Fibroblast of skin of scalp (primary cell): ENCODE measurements at regions not wholly inside any gene's neighbourhood (a gene's known extent, or its start where the extent isn't known, plus 50 kb on each side); places are given as distances from the start of the nearest gene placed in this dataset.
"Not testable (repeated sequence)": the region's sequence is repeated elsewhere in the genome, so short reads cannot be mapped to it uniquely, and the experiment has no call there.

Source experiments
- DNase-seq: peaks from one replicate; pipeline ENCODE4 v3.0.0-alpha.2; 2013

GRCh38 chr16:86217001-86217890, 293.1 kb upstream of the FOXF1 start:
- no peak for DNase-seq

- DNase-seq = no peak
Observed at GRCh38 chr16:86217891-86218270, 292.4 kb upstream of the FOXF1 start.

DNA sequence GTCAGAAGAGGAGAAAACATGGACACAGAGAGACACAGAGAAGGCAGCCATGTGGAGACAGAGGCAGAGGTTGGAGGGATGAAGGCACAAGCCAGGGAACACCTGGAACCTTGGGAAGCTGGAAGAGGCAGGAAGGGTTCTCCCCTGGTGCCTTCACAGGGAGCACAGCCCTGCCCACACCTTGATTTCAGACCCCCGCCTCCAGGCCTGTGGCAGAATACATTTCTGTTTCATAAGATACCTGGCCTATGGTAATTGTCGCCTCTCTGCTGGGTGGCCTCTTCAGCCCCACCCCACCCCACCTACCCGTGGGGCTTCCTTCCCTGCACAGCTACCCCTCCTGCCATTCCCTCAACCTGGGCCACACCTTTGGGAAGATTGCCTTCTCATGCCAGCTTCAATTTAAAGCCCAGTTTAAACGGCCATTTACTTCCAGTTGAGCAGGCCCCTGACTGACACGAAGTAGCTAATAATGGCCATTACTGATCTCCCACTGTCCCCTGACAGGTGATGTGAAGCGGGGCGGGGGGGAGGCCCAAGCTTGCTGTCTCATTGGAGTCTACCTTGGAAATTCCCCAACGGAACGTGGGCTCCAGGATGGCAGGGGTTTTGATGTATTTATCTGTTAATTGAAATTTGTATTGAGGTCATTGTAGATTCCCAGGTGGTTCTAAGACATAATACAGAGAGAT, 291.7 kb upstream of the FOXF1 start:
- DNase-seq = no peak

GRCh38 chr16:86219655-86220445, 290.5 kb upstream of the FOXF1 start:
- peak; percentile 37 for DNase-seq

GRCh38 chr16:86220561-86220960, 289.8 kb upstream of the FOXF1 start:
- peak; percentile 15 for DNase-seq

DNA sequence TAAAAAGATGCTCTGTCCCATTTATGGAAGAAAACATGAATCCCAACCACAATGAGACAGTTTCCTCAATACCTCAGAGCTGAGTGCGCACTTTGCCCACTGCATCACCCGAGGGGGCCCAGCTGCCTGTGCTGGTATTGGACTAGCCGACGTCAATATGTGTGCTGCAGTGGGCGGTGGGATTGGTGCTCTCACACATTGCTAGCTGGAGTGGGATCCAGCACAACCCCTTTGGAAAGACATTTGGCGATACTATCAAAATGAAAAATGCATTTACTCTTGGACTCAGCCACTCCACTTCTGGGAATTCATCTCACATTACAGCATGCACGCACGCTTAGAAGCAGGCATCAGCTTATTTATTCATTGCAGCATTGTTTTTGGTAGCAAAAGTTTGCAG, 289.2 kb upstream of the FOXF1 start:
- DNase-seq = peak; percentile 46

GRCh38 chr16:86222547-86222946, 287.8 kb upstream of the FOXF1 start:
- DNase-seq = peak; percentile 56

- DNase-seq = peak; percentile 92
Observed at GRCh38 chr16:86222965-86223551, 287.3 kb upstream of the FOXF1 start.

DNA sequence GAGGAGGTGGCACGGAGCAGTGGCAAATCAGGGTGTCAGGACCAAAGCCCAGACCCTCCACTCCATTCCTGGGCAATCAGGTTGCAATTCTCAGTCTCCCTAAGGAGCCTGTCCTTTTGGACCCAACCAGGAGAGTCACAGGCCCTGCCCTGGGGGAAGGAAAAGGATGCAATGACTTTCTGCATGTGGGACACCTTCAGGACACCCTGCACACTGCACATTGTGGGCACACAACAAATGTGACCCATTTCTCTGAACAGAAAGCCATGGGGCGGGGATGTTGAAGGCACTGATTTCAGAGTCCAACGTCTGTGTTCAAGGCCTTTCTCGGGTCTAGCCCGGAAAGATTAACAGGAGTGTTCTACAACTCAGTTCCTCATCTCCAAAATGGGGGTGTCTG, 286.2 kb upstream of the FOXF1 start:
- no peak for DNase-seq

DNA sequence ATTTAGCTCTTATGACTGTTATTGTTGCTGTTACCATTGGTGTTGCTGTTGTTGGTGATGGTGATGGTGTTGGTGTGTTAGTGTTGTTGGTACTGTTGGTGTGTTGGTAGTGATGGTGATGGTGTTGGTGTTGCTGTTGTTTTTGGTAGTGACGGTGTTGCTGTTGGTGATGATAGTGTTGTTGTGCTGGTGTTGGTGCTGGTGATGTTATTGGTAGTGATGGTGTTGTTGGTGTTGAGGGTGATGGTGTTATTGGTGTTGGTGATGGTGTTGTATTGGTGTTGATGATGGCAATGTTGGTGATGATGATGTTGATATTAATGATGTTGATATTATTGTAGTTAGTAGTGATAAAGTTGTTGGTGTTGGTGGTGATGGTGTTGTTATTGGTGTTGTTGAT, 285.7 kb upstream of the FOXF1 start:
- DNase-seq = no peak

- no peak for DNase-seq
Observed at GRCh38 chr16:86225905-86226371, 284.4 kb upstream of the FOXF1 start.

DNA sequence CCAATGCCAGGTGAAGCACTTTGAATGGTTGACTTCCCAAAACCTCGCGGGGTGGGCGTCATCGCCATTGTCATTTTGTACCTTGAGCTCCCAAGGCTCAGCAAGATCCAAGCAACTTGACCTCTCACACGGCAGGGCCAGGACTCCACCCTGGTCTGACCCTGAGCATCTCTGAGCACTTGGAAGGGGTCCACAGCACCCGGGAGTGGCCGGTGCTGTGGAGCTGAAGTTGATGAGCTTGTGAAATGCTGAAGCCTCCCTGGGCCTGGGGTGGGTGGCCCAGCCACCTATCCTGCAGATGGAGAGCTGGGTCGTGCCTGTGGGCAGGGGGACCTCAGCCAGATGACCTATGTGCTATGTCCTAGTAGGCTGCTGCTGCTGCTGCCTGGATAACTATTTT, 283.3 kb upstream of the FOXF1 start:
- DNase-seq = no peak

- peak; percentile 83 for DNase-seq
Observed at GRCh38 chr16:86227801-86228200, 282.5 kb upstream of the FOXF1 start.

- DNase-seq = no peak
Observed at GRCh38 chr16:86228713-86229112, 281.6 kb upstream of the FOXF1 start.

DNA sequence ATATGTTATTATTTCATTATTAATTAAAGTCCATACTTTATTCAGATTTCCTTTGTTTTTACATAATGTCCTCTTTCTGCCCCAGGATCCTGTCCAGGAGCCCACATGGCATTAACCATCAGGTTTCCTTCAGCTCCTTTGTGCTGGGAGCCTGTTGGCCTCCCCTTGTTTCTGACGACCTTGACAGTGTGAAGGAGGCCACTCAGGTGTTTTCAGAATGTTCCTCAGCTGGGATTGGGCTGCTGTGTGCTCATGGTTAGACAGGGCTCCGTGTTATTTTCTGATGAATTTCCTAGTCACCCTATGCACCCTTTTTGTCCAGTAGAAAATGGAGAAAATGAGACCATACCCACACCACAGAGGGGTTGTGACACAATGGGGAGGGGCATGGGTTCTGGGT, 281.0 kb upstream of the FOXF1 start:
- DNase-seq = no peak

GRCh38 chr16:86229866-86230656, 280.3 kb upstream of the FOXF1 start:
- DNase-seq = no peak

- DNase-seq = peak; percentile 34
Observed at GRCh38 chr16:86231321-86231995, 278.9 kb upstream of the FOXF1 start.

- no peak for DNase-seq
Observed at GRCh38 chr16:86231996-86232350, 278.4 kb upstream of the FOXF1 start.

DNA sequence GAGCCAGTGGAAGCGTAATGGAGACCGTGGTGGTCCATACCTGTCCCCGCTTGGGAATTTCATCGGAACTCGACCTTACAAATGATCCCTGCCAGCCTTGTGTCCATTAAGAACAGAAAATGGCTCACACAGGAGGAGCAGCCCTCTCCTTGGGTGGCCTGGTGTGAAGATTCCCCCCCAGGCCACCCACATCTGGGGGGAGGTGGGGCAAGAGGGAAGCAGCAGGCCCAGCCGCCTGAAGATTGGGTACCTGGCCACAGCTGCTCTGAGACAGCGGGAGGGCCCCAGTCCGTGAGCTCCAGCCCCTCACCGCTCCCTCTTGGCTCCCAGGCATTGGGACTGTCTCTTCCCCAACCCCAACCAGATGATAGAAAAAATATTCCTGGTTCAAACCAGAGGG, 277.8 kb upstream of the FOXF1 start:
- DNase-seq = no peak

GRCh38 chr16:86233506-86233905, 276.8 kb upstream of the FOXF1 start:
- DNase-seq = not testable (repeated sequence)

- DNase-seq = no peak
Observed at GRCh38 chr16:86239381-86239780, 270.9 kb upstream of the FOXF1 start.
